Chondrocyte (in vitro differentiated cells): ENCODE measurements at regions not wholly inside any gene's neighbourhood (a gene's known extent, or its start where the extent isn't known, plus 50 kb on each side); places are given as distances from the start of the nearest gene placed in this dataset.
A peak's percentile ranks its signal among the peaks of the same experiment; 100 is the strongest.

Source experiments
- DNase-seq: peaks from one replicate; pipeline ENCODE4 v3.0.0; 2021; ENCODE audit warnings: mixed read lengths, low spot score
- H3K27ac Mint-ChIP-seq: one replicate; pipeline ENCODE4 v1.8.0; 2021; ENCODE audit warnings: mild to moderate bottlenecking, moderate library complexity, mixed read lengths; ENCODE audit not compliant: unreplicated experiment
- H3K27me3 Mint-ChIP-seq: 2 replicates; pipeline ENCODE4 v1.8.0; 2021; ENCODE audit warnings: low read depth, mixed read lengths
- H3K36me3 Mint-ChIP-seq: 2 replicates; pipeline ENCODE4 v1.8.0; 2021; ENCODE audit warnings: low read depth, mixed read lengths
- H3K4me1 Mint-ChIP-seq: 2 replicates; pipeline ENCODE4 v1.8.0; 2021; ENCODE audit warnings: low read depth, mild to moderate bottlenecking, mixed read lengths
- H3K4me3 Mint-ChIP-seq: one replicate; pipeline ENCODE4 v1.8.0; 2021; ENCODE audit warnings: mild to moderate bottlenecking, moderate library complexity, mixed read lengths; ENCODE audit not compliant: unreplicated experiment
- H3K9me3 Mint-ChIP-seq: 2 replicates; pipeline ENCODE4 v1.8.0; 2021; ENCODE audit warnings: low read depth, mixed read lengths
- TF ChIP-seq, protein P1 (sequence below): fragments of 200-600 bp; sonication (generic); IDR thresholded peaks from 2 replicates; pipeline ENCODE4 v1.5.0; 2021; ENCODE audit warnings: antibody characterized with exemption, mild to moderate bottlenecking, moderate library complexity

- H3K36me3 Mint-ChIP-seq: no peaks in the 10 kb centered on the region
- no peak overlapping the region for H3K4me3 Mint-ChIP-seq
- TF ChIP-seq, protein P1, sequence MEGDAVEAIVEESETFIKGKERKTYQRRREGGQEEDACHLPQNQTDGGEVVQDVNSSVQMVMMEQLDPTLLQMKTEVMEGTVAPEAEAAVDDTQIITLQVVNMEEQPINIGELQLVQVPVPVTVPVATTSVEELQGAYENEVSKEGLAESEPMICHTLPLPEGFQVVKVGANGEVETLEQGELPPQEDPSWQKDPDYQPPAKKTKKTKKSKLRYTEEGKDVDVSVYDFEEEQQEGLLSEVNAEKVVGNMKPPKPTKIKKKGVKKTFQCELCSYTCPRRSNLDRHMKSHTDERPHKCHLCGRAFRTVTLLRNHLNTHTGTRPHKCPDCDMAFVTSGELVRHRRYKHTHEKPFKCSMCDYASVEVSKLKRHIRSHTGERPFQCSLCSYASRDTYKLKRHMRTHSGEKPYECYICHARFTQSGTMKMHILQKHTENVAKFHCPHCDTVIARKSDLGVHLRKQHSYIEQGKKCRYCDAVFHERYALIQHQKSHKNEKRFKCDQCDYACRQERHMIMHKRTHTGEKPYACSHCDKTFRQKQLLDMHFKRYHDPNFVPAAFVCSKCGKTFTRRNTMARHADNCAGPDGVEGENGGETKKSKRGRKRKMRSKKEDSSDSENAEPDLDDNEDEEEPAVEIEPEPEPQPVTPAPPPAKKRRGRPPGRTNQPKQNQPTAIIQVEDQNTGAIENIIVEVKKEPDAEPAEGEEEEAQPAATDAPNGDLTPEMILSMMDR: peak; percentile 35
- H3K27ac Mint-ChIP-seq: no peak overlapping the region
- DNase-seq: no peak
- peaks cover 22% of the 10 kb centered on the region for H3K9me3 Mint-ChIP-seq
- H3K27me3 Mint-ChIP-seq: no peaks in the 10 kb centered on the region
- H3K4me1 Mint-ChIP-seq: no peaks in the 10 kb centered on the region
These were observed 804.5 kb downstream of the TDRD15 start for GRCh38 chr2:21928292-21928691.

- H3K4me3 Mint-ChIP-seq: no peak overlapping the region
- TF ChIP-seq, protein P1: no peak
- H3K36me3 Mint-ChIP-seq: no peaks in the 10 kb centered on the region
- DNase-seq: no peak
- peaks cover 12% of the 10 kb centered on the region for H3K9me3 Mint-ChIP-seq
- H3K27ac Mint-ChIP-seq: no peak overlapping the region
- H3K4me1 Mint-ChIP-seq: no peaks in the 10 kb centered on the region
- no peaks in the 10 kb centered on the region for H3K27me3 Mint-ChIP-seq
These were observed 806.5 kb downstream of the TDRD15 start for GRCh38 chr2:21930226-21930625.

DNA sequence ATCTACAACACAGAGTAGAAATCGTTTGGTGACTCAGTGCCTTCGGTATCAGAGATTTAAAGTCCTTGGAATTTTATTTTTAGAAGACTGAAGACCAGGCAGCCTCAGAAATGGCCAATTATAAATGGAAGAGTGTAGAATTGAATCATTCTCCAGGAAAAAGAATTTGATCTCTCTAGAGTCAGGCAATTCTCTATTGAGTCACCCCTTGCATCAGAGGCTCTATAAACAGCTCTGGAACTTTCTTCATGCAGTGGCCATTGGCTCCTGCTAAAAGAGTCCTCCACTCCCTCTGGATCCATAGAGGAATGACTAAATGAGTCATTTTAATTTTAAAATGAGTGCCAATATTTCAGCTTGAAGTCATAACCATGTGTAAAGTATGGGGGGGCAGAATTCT is 816.2 kb downstream of the TDRD15 start:
- H3K9me3 Mint-ChIP-seq: no peaks in the 10 kb centered on the region
- H3K27me3 Mint-ChIP-seq: no peaks in the 10 kb centered on the region
- H3K4me3 Mint-ChIP-seq: no peak overlapping the region
- H3K36me3 Mint-ChIP-seq: no peaks in the 10 kb centered on the region
- H3K4me1 Mint-ChIP-seq: no peaks in the 10 kb centered on the region
- no peak overlapping the region for H3K27ac Mint-ChIP-seq
- TF ChIP-seq, protein P1: no peak
- no peak for DNase-seq

DNA sequence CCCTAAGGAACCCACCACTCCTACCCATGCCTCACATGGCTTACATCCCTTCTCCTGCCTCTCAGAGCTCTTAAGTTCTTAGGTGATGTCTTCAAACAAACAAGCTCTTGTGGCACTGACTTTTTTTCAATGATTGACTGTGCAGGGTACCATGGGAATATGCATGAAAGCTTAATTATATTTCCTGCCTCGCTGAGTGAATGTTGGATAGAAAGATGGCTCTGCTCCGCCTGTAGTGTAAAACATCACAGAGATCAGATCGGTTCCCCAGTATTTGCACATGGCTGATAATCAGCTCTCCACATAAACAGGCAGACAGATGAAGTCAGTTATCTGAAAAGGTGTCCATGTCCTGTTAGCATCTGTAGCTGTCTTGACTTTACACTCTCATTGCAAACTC is 820.8 kb downstream of the TDRD15 start:
- Mint-ChIP-seq H3K4me1 (no peaks in the 10 kb centered on the region), H3K9me3 (no peaks in the 10 kb centered on the region), H3K27ac (no peak overlapping the region), H3K36me3 (no peaks in the 10 kb centered on the region), H3K27me3 (no peaks in the 10 kb centered on the region), H3K4me3 (no peak overlapping the region)
- TF ChIP-seq, protein P1: no peak
- DNase-seq: no peak

- Mint-ChIP-seq H3K9me3 (no peaks in the 10 kb centered on the region), H3K27me3 (no peaks in the 10 kb centered on the region), H3K4me3 (no peak overlapping the region), H3K36me3 (no peaks in the 10 kb centered on the region), H3K27ac (no peak overlapping the region), H3K4me1 (no peaks in the 10 kb centered on the region)
- DNase-seq: no peak
- TF ChIP-seq, protein P1: no peak
These were observed 821.9 kb downstream of the TDRD15 start for GRCh38 chr2:21945658-21946057.
